ENCODE measurements at regions not wholly inside any gene's neighbourhood (a gene's known extent, or its start where the extent isn't known, plus 50 kb on each side); places are given as distances from the start of the nearest gene placed in this dataset.

- H3K9me3 Mint-ChIP-seq (ENCODE audit: unreplicated experiment), result no peaks in the 10 kb centered on the region
- CTCF ChIA-PET, result interaction anchor here (0.6 to 1.9 kb wide), 4 partner anchors 10 to 52 kb away, joined by 3 to 7 read pairs (median 4); no protein-coding TSS in a partner anchor
- intact Hi-C loops (cut with micrococcal nuclease), result loop anchor here (5.0 kb wide), 1 partner anchor 54 kb away; no protein-coding TSS in a partner anchor
Measured at GRCh38 chr7:30226614-30227268, 57.7 kb upstream of the ZNRF2 start.

GRCh38 chr7:30231271-30231670 is 53.1 kb upstream of the ZNRF2 start:
- no peaks in the 10 kb centered on the region for H3K27me3 Mint-ChIP-seq (ENCODE audit: insufficient read depth, unreplicated experiment)
- ChIA-PET POLR2A (no interaction called here), CTCF (interaction anchor here (0.9 kb wide), 1 partner anchor 181 kb away, joined by 3 read pairs; no protein-coding TSS in a partner anchor)
- no peaks in the 10 kb centered on the region for H3K36me3 Mint-ChIP-seq (ENCODE audit: insufficient read depth, unreplicated experiment)
- H3K4me3 Mint-ChIP-seq (ENCODE audit: unreplicated experiment), result no peak overlapping the region
- intact Hi-C loops (cut with micrococcal nuclease), result no loop called here
- DNase-seq (ENCODE audit: unreplicated experiment), result no peak
- no peak overlapping the region for H3K27ac Mint-ChIP-seq (ENCODE audit: low read depth, unreplicated experiment)
- no peaks in the 10 kb centered on the region for H3K9me3 Mint-ChIP-seq (ENCODE audit: unreplicated experiment)
- TF ChIP-seq CTCF (IDR thresholded peaks at IDR 0.05; ENCODE audit: unreplicated experiment), result no peak
- BruUV-seq (replicated peaks), result no TSS peak
- H3K4me1 Mint-ChIP-seq (ENCODE audit: insufficient read depth, unreplicated experiment), result peaks cover 10% of the 10 kb centered on the region

More at GRCh38 chr7:30226614-30227268, 57.7 kb upstream of the ZNRF2 start:
- TF ChIP-seq CTCF (IDR thresholded peaks at IDR 0.05; ENCODE audit: unreplicated experiment), result peak; percentile 42
- POLR2A ChIA-PET, result interaction anchor here (0.6 to 1.8 kb wide), 6 partner anchors 10 to 58 kb away, joined by 3 to 7 read pairs (median 4); partner anchors contain the start of gene ZNRF2
- peak; percentile 65 for DNase-seq (ENCODE audit: unreplicated experiment)
- Mint-ChIP-seq H3K36me3 (ENCODE audit: insufficient read depth, unreplicated experiment) (no peaks in the 10 kb centered on the region), H3K27me3 (ENCODE audit: insufficient read depth, unreplicated experiment) (no peaks in the 10 kb centered on the region), H3K4me3 (ENCODE audit: unreplicated experiment) (no peak overlapping the region), H3K27ac (ENCODE audit: low read depth, unreplicated experiment) (peak overlapping the region; percentile 72), H3K4me1 (ENCODE audit: insufficient read depth, unreplicated experiment) (peaks cover 32% of the 10 kb centered on the region)
- no TSS peak for BruUV-seq (replicated peaks)

- Mint-ChIP-seq H3K4me1 (ENCODE audit: insufficient read depth, unreplicated experiment) (no peaks in the 10 kb centered on the region), H3K9me3 (ENCODE audit: unreplicated experiment) (no peaks in the 10 kb centered on the region), H3K27ac (ENCODE audit: low read depth, unreplicated experiment) (no peak overlapping the region), H3K27me3 (ENCODE audit: insufficient read depth, unreplicated experiment) (no peaks in the 10 kb centered on the region), H3K4me3 (ENCODE audit: unreplicated experiment) (no peak overlapping the region), H3K36me3 (ENCODE audit: insufficient read depth, unreplicated experiment) (no peaks in the 10 kb centered on the region)
- CTCF ChIA-PET, result interaction anchor here (0.9 to 1.1 kb wide), 2 partner anchors 66 to 180 kb away, joined by 3 read pairs; no protein-coding TSS in a partner anchor
- no TSS peak for BruUV-seq (replicated peaks)
- POLR2A ChIA-PET, result interaction anchor here (0.6 kb wide), 1 partner anchor 271 kb away, joined by 3 read pairs; no protein-coding TSS in a partner anchor
- intact Hi-C loops (cut with micrococcal nuclease), result no loop called here
- TF ChIP-seq CTCF (IDR thresholded peaks at IDR 0.05; ENCODE audit: unreplicated experiment), result no peak
- DNase-seq (ENCODE audit: unreplicated experiment), result no peak
Measured at GRCh38 chr7:30232391-30232790, 52.0 kb upstream of the ZNRF2 start.

Measured in MCF 10A (cell line).